PC-9 (cell line): ENCODE measurements at regions not wholly inside any gene's neighbourhood (a gene's known extent, or its start where the extent isn't known, plus 50 kb on each side); places are given as distances from the start of the nearest gene placed in this dataset.

Experiments used
- BruUV-seq: library from RNA; stranded (reverse); fragments of 400-500 nt; replicated peaks from 2 replicates; lab custom pipeline; 2021; lab: Mats Ljungman, UMichigan
- CTCF ChIA-PET: fragments of 300-600 bp; sonication (Branson Sonifier 250); formaldehyde crosslinking; loops from one replicate; lab custom pipeline; 2022; ENCODE audit warnings: antibody characterized with exemption; lab: Charles Lee
- POLR2A ChIA-PET: fragments of 300-600 bp; sonication (Branson Sonifier 250); formaldehyde crosslinking; loops from one replicate; lab custom pipeline; 2022; ENCODE audit warnings: antibody characterized with exemption; ENCODE audit not compliant: unreplicated experiment; lab: Charles Lee
- DNase-seq, 2 experiments: peaks; one replicate each; pipeline versions ENCODE4 v3.0.0 to v3.0.0-alpha.2; 2015 to 2022; ENCODE audit warnings: mixed read lengths in 1 of 2
- H2AFZ ChIP-seq: fragments of 200-600 bp; sonication (generic); 2 replicates; pipeline ENCODE4 v1.8.1; 2017; ENCODE audit warnings: antibody characterized with exemption
- H3F3A ChIP-seq: fragments of 200-600 bp; sonication (generic); 2 replicates; pipeline ENCODE4 v1.8.1; 2017; ENCODE audit warnings: antibody characterized with exemption, mild to moderate bottlenecking, low read depth; ENCODE audit not compliant: insufficient read depth
- H3K27ac ChIP-seq: fragments of 200-600 bp; sonication (generic); 2 replicates; pipeline ENCODE4 v1.6.1; 2016; ENCODE audit warnings: mixed run types
- H3K27me3 ChIP-seq: fragments of 200-600 bp; sonication (generic); 2 replicates; pipeline ENCODE4 v1.6.1; 2016; ENCODE audit warnings: low read depth, mixed run types; ENCODE audit not compliant: insufficient read depth
- H3K36me3 ChIP-seq: fragments of 200-600 bp; sonication (generic); 2 replicates; pipeline ENCODE4 v1.6.1; 2016; ENCODE audit warnings: low read depth, mixed run types
- H3K4me1 ChIP-seq: fragments of 200-600 bp; sonication (generic); replicated peaks from 2 replicates; pipeline ENCODE4 v1.6.1; 2016; ENCODE audit warnings: mixed run types; ENCODE audit not compliant: insufficient read depth
- H3K4me2 ChIP-seq: fragments of 200-600 bp; sonication (generic); 2 replicates; pipeline ENCODE4 v1.6.1; 2017; ENCODE audit warnings: mixed run types
- H3K4me3 ChIP-seq: fragments of 200-600 bp; sonication (generic); 2 replicates; pipeline ENCODE4 v1.6.1; 2016; ENCODE audit warnings: mixed run types
- H3K79me2 ChIP-seq: fragments of 200-600 bp; sonication (generic); 2 replicates; pipeline ENCODE4 v1.6.1; 2017; ENCODE audit warnings: low read depth, mixed run types
- H3K9me2 ChIP-seq: fragments of 200-600 bp; sonication (generic); 2 replicates; pipeline ENCODE4 v1.8.1; 2017; ENCODE audit warnings: mild to moderate bottlenecking; ENCODE audit not compliant: insufficient read depth
- H3K9me3 ChIP-seq: fragments of 200-600 bp; sonication (generic); 2 replicates; pipeline ENCODE4 v1.8.1; 2016; ENCODE audit warnings: low read depth; ENCODE audit not compliant: insufficient read depth
- H4K20me1 ChIP-seq: fragments of 200-600 bp; sonication (generic); 2 replicates; pipeline ENCODE4 v1.8.1; 2017; ENCODE audit not compliant: insufficient read depth
- EZH2 ChIP-seq: fragments of 200-600 bp; sonication (generic); IDR thresholded peaks from 2 replicates; pipeline ENCODE4 v1.8.0; 2017; ENCODE audit warnings: antibody characterized with exemption, low read depth
- intact Hi-C: fragments of 100-400 bp; cut with micrococcal nuclease; formaldehyde crosslinking; loops from one replicate; pipeline ENCODE4 v1.10.0; 2022; ENCODE audit not compliant: unreplicated experiment
- TF ChIP-seq, protein P1 (sequence below): fragments of 200-600 bp; sonication (generic); conservative IDR thresholded peaks from 2 replicates; pipeline ENCODE4 v1.6.1; 2017; ENCODE audit warnings: mixed run types, antibody characterized with exemption, mild to moderate bottlenecking, moderate library complexity

DNA sequence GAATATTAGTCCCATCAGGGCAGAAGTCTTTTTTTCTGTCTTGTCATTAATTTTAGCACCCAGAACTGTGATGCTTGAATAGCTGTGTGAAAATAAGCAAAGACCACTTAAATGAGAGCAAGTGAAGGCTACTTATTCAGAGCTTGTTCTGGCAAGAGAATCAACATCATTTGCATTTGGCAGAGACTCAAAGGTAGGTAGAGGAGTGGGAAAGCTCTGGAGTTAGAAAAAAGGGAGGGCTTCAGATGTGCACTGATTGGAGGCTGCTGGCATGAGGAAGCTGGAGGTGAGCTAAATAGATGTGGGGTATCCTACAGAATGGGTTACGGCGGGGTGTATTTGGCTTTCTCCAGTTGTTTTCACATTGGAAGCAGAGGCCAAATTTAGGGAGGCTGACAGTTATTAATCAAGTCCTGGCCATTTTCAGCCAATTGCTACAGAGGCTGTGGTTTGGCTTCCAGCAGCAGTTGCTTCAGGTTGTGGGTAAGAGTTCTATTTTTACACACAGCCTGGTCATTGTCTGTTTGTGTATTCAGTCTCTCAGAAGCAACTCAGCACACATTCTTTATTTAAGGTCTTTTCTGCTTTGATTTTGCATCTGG is 254.3 kb downstream of the BTBD3 start:
- TF ChIP-seq, protein P1, sequence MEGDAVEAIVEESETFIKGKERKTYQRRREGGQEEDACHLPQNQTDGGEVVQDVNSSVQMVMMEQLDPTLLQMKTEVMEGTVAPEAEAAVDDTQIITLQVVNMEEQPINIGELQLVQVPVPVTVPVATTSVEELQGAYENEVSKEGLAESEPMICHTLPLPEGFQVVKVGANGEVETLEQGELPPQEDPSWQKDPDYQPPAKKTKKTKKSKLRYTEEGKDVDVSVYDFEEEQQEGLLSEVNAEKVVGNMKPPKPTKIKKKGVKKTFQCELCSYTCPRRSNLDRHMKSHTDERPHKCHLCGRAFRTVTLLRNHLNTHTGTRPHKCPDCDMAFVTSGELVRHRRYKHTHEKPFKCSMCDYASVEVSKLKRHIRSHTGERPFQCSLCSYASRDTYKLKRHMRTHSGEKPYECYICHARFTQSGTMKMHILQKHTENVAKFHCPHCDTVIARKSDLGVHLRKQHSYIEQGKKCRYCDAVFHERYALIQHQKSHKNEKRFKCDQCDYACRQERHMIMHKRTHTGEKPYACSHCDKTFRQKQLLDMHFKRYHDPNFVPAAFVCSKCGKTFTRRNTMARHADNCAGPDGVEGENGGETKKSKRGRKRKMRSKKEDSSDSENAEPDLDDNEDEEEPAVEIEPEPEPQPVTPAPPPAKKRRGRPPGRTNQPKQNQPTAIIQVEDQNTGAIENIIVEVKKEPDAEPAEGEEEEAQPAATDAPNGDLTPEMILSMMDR, result no peak
- no peak for TF ChIP-seq EZH2
- H2AFZ ChIP-seq, result no peak overlapping the region
- intact Hi-C loops, result no loop called here
- no peak overlapping the region for H3K4me2 ChIP-seq
- no peak overlapping the region for H3K4me3 ChIP-seq
- H3K79me2 ChIP-seq, result no peaks in the 10 kb centered on the region
- H3F3A ChIP-seq, result no peaks in the 10 kb centered on the region
- DNase-seq, result no peak
- no peaks in the 10 kb centered on the region for H4K20me1 ChIP-seq
- H3K9me2 ChIP-seq, result no peaks in the 10 kb centered on the region
- BruUV-seq, result no TSS peak
- no peaks in the 10 kb centered on the region for H3K27me3 ChIP-seq
- H3K27ac ChIP-seq, result no peak overlapping the region
- no peaks in the 10 kb centered on the region for H3K4me1 ChIP-seq
- no peaks in the 10 kb centered on the region for H3K36me3 ChIP-seq
- ChIA-PET POLR2A (no interaction called here), CTCF (no interaction called here)
- H3K9me3 ChIP-seq, result peaks cover 6% of the 10 kb centered on the region

DNA sequence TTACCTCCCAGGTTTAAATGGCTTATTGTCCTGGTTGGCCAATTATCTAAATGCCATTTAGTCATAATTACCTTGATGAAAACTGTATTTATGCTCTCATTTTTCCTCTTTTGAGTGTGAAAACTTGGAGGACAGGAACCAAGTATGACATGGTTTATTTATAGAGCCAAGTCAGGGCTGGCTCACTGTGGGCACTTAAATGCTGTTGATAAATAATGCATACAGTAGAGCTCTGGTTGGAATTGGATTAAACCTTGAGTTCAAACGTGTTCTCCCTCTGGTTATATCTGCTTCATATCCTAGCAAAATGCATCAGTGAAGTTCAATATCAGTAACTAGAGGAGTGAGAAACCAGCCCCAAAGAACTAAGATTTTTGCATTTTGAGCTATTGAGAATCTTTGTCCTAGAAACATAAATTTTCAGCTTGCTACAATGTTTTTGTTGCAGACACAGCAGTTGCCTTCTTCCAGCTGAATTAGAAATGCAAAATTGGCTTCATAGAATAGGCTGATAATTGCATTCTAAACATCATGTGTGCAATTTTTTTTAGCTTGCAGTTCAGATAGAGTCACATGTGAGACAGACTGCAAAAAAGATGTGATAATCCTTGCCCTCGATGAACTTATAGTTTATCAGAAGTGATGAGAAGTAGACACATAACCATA is 255.8 kb downstream of the BTBD3 start:
- no TSS peak for BruUV-seq
- H3K4me1 ChIP-seq, result no peaks in the 10 kb centered on the region
- DNase-seq, result no peak
- H3K4me2 ChIP-seq, result no peak overlapping the region
- POLR2A ChIA-PET, result no interaction called here
- no peak overlapping the region for H3K4me3 ChIP-seq
- peaks cover 6% of the 10 kb centered on the region; the same call in 1 of the 2 replicates for H3K9me3 ChIP-seq
- no peak overlapping the region for H3K27ac ChIP-seq
- H3F3A ChIP-seq, result no peaks in the 10 kb centered on the region
- H3K27me3 ChIP-seq, result no peaks in the 10 kb centered on the region
- no peaks in the 10 kb centered on the region for H3K9me2 ChIP-seq
- CTCF ChIA-PET, result no interaction called here
- TF ChIP-seq EZH2, result no peak
- TF ChIP-seq, protein P1, result no peak
- H4K20me1 ChIP-seq, result no peaks in the 10 kb centered on the region
- H3K79me2 ChIP-seq, result no peaks in the 10 kb centered on the region
- no peaks in the 10 kb centered on the region for H3K36me3 ChIP-seq
- intact Hi-C loops, result no loop called here
- no peak overlapping the region for H2AFZ ChIP-seq

DNA sequence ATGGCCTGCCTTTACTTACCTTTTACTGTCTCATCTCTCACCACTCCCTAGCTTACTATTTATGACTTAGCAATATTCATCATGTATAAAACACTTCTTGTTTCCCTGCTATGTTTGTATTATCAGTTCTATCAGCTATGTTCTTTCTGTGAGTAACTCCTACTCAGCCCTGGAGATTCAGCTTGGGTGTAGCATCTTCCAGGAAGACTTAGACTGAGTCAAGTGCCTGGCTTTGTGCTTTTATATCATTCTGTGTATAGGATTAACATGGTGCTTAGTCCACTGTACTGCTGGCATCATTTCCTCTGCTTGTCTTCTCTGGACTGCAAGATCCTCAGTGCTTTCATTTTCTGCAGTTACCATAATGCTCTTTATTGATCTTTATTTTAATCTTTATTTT is 257.8 kb downstream of the BTBD3 start:
- Histone ChIP-seq H4K20me1 (no peaks in the 10 kb centered on the region), H3K4me1 (no peaks in the 10 kb centered on the region), H3K27me3 (no peaks in the 10 kb centered on the region), H3K9me3 (no peaks in the 10 kb centered on the region), H3F3A (no peaks in the 10 kb centered on the region), H3K4me2 (no peak overlapping the region), H2AFZ (no peak overlapping the region), H3K27ac (no peak overlapping the region), H3K4me3 (no peak overlapping the region), H3K79me2 (no peaks in the 10 kb centered on the region), H3K36me3 (no peaks in the 10 kb centered on the region), H3K9me2 (no peaks in the 10 kb centered on the region)
- no peak for TF ChIP-seq EZH2
- TF ChIP-seq, protein P1, result no peak
- POLR2A ChIA-PET, result no interaction called here
- BruUV-seq, result no TSS peak
- DNase-seq, result no peak
- intact Hi-C loops, result no loop called here
- CTCF ChIA-PET, result no interaction called here
